Hepatocyte (in vitro differentiated cells): ENCODE measurements at regions not wholly inside any gene's neighbourhood (a gene's known extent, or its start where the extent isn't known, plus 50 kb on each side); places are given as distances from the start of the nearest gene placed in this dataset.

Source experiments
- DNase-seq: peaks from one replicate; pipeline ENCODE4 v3.0.0-alpha.2; 2016; ENCODE audit warnings: low spot score
- H2AFZ ChIP-seq: fragments of 200-600 bp; sonication (generic); 2 replicates; pipeline ENCODE4 v1.6.0; 2016; ENCODE audit warnings: antibody characterized with exemption, mild to moderate bottlenecking
- H3K27ac ChIP-seq: fragments of 200-600 bp; sonication (generic); 2 replicates; pipeline ENCODE4 v1.5.1; 2016; ENCODE audit warnings: mild to moderate bottlenecking
- H3K27me3 ChIP-seq: fragments of 200-600 bp; sonication (generic); 2 replicates; pipeline ENCODE4 v1.6.1; 2016
- H3K36me3 ChIP-seq: fragments of 200-600 bp; sonication (generic); replicated peaks from 2 replicates; pipeline ENCODE4 v1.5.1; 2016; ENCODE audit warnings: low read depth; ENCODE audit not compliant: insufficient read depth
- H3K4me1 ChIP-seq: fragments of 200-600 bp; sonication (generic); 2 replicates; pipeline ENCODE4 v1.5.1; 2016; ENCODE audit warnings: mild to moderate bottlenecking, moderate library complexity; ENCODE audit not compliant: insufficient read depth
- H3K4me2 ChIP-seq: fragments of 200-600 bp; sonication (generic); 2 replicates; pipeline ENCODE4 v1.6.0; 2016
- H3K4me3 ChIP-seq: fragments of 200-600 bp; sonication (generic); 2 replicates; pipeline ENCODE4 v1.5.1; 2016; ENCODE audit warnings: mild to moderate bottlenecking
- H3K79me2 ChIP-seq: fragments of 200-600 bp; sonication (generic); 2 replicates; pipeline ENCODE4 v1.6.0; 2017; ENCODE audit warnings: mild to moderate bottlenecking
- H3K9me2 ChIP-seq: fragments of 200-600 bp; sonication (generic); replicated peaks from 2 replicates; pipeline ENCODE4 v1.6.0; 2017; ENCODE audit warnings: mild to moderate bottlenecking; ENCODE audit not compliant: insufficient read depth
- H3K9me3 ChIP-seq: fragments of 200-600 bp; sonication (generic); 2 replicates; pipeline ENCODE4 v1.5.1; 2016; ENCODE audit warnings: low read depth, mild to moderate bottlenecking
- H4K20me1 ChIP-seq: fragments of 200-600 bp; sonication (generic); 2 replicates; pipeline ENCODE4 v1.6.0; 2016; ENCODE audit warnings: mild to moderate bottlenecking; ENCODE audit not compliant: insufficient read depth, poor library complexity, severe bottlenecking
- CTCF ChIP-seq: fragments of 200-600 bp; sonication (generic); IDR thresholded peaks from 2 replicates; pipeline ENCODE4 v1.5.1; 2016; ENCODE audit warnings: antibody characterized with exemption, mild to moderate bottlenecking; ENCODE audit not compliant: poor library complexity
- EZH2 ChIP-seq: fragments of 200-600 bp; sonication (generic); IDR thresholded peaks from 2 replicates; pipeline ENCODE4 v1.6.1; 2016; ENCODE audit warnings: antibody characterized with exemption, mild to moderate bottlenecking, borderline replicate concordance
- EZH2phosphoT487 ChIP-seq: fragments of 200-600 bp; sonication (generic); IDR thresholded peaks from one replicate; pipeline ENCODE4 v1.6.1; 2018; ENCODE audit warnings: antibody characterized with exemption, mild to moderate bottlenecking, low read depth, moderate library complexity; ENCODE audit not compliant: unreplicated experiment, severe bottlenecking
- WGBS: methylation state at CpG from one replicate; pipeline ENCODE4 v1.1.6; 2016; ENCODE audit warnings: low lambda C conversion rate; ENCODE audit errors: missing lambda C conversion rate; 5-methylcytosine and 5-hydroxymethylcytosine counted together

GRCh38 chr1:238991765-238992495, 394.4 kb upstream of the CHRM3 start:
- Histone ChIP-seq H3K4me3 (no peak overlapping the region), H3K27me3 (no peaks in the 10 kb centered on the region), H3K27ac (no peak overlapping the region), H3K79me2 (no peaks in the 10 kb centered on the region), H3K4me2 (no peak overlapping the region), H4K20me1 (no peaks in the 10 kb centered on the region), H3K4me1 (no peaks in the 10 kb centered on the region), H3K36me3 (no peaks in the 10 kb centered on the region), H3K9me2 (no peaks in the 10 kb centered on the region), H2AFZ (no peak overlapping the region), H3K9me3 (no peaks in the 10 kb centered on the region)
- no peak for DNase-seq
- TF ChIP-seq EZH2: no peak
- no peak for TF ChIP-seq CTCF
- no peak for TF ChIP-seq EZH2phosphoT487
- WGBS: 89% methylated on average over 6 of the region's 6 CpGs

GRCh38 chr1:238985312-238985711, 401.1 kb upstream of the CHRM3 start:
- H3K27ac ChIP-seq: no peak overlapping the region
- WGBS: 91% methylated on average over 2 of the region's 2 CpGs
- TF ChIP-seq EZH2phosphoT487 (no peak), EZH2 (no peak), CTCF (no peak)

GRCh38 chr1:238982736-238983135, 403.6 kb upstream of the CHRM3 start:
- no peak for DNase-seq
- TF ChIP-seq EZH2phosphoT487 (no peak), CTCF (no peak), EZH2 (no peak)
- H3K27ac ChIP-seq: no peak overlapping the region
- no peaks in the 10 kb centered on the region for H3K9me3 ChIP-seq
- H2AFZ ChIP-seq: no peak overlapping the region
- no peaks in the 10 kb centered on the region for H3K79me2 ChIP-seq
- H4K20me1 ChIP-seq: no peaks in the 10 kb centered on the region
- H3K4me1 ChIP-seq: no peaks in the 10 kb centered on the region
- H3K4me3 ChIP-seq: no peak overlapping the region
- no peaks in the 10 kb centered on the region for H3K9me2 ChIP-seq
- 59% methylated on average over 5 of the region's 5 CpGs for WGBS
- H3K36me3 ChIP-seq: no peaks in the 10 kb centered on the region
- H3K27me3 ChIP-seq: no peaks in the 10 kb centered on the region
- no peak overlapping the region for H3K4me2 ChIP-seq

More at GRCh38 chr1:238985312-238985711, 401.1 kb upstream of the CHRM3 start:
- Histone ChIP-seq H3K79me2 (no peaks in the 10 kb centered on the region), H3K4me3 (no peak overlapping the region), H3K27me3 (no peaks in the 10 kb centered on the region), H2AFZ (no peak overlapping the region), H3K36me3 (no peaks in the 10 kb centered on the region), H3K9me2 (no peaks in the 10 kb centered on the region), H4K20me1 (no peaks in the 10 kb centered on the region), H3K9me3 (no peaks in the 10 kb centered on the region), H3K4me2 (no peak overlapping the region), H3K4me1 (no peaks in the 10 kb centered on the region)
- DNase-seq: no peak
